ENCODE measurements at regions not wholly inside any gene's neighbourhood (a gene's known extent, or its start where the extent isn't known, plus 50 kb on each side); places are given as distances from the start of the nearest gene placed in this dataset.
"Not testable (repeated sequence)": the region's sequence is repeated elsewhere in the genome, so short reads cannot be mapped to it uniquely, and the experiment has no call there.

GRCh38 chr6:63465750-63466149, 106.5 kb upstream of the LOC128125822 start:
- in situ Hi-C loops (cut with HindIII; ENCODE audit: low pct_unique_long_range_greater_than_20kb, low sequenced_read_pairs), result no loop called here
- DNase-seq (ENCODE audit: low read depth, low spot score), result peak; percentile 59

DNA sequence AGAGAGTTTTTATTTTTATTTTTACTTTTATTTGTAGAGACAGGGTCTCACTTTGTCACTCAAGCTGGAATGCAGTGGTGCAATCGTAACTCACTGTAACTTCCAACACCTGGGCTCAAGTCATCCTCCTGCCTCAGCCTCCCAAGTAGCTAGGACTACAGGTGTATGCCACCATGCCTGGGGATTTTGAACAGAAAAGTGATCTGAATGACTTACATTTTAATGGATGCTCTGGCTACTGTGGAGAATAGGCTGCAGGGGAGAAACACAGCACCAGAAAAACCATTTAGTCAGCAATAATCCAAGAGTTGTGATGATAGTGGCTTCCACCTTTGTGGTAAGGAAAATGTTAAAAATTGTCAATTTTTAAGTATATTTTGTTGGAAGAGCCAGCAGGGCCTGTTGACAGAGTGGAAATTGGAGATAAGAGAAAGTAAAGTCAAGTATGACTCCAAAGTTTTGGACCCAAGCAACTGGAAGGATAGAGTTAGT, 106.0 kb upstream of the LOC128125822 start:
- DNase-seq (ENCODE audit: low read depth, low spot score), result no peak
- in situ Hi-C loops (cut with HindIII; ENCODE audit: low pct_unique_long_range_greater_than_20kb, low sequenced_read_pairs), result no loop called here

DNA sequence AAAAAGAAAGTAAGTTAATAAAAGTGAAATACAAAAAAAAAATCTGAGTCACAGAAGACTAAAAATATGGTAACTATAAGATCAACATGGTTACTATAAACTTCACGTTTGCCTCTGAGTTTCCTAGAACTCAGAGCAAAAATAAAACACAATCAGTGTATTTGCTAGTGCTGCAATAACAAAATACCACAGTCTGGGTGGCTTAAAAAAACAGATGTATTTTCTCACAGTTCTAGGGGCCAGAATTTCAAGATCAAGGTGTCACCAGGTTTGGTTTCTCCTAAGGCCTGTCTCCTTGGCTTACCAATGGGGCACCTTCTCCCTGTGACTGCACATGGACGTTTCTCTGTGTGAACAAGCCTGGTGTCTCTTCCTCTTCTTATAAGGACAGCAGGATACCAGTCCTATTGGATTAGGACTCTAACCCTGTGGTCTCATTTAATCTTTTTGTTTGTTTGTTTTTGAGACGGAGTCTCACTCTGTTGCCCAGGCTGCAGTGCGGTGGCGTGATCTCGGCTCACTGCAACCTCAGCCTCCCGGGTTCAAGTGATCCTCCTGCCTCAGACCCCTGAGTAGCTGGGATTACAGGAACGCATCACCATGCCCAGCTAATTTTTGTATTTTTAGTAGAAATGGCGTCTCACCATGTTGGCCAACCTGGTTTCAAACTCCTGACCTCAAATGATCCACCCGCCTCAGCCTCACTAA, 104.9 kb upstream of the LOC128125822 start:
- no peak for DNase-seq (ENCODE audit: low read depth, low spot score)
- in situ Hi-C loops (cut with HindIII; ENCODE audit: low pct_unique_long_range_greater_than_20kb, low sequenced_read_pairs), result no loop called here

- in situ Hi-C loops (cut with HindIII; ENCODE audit: low pct_unique_long_range_greater_than_20kb, low sequenced_read_pairs); DNase-seq (ENCODE audit: low read depth, low spot score): not testable (repeated sequence)
Measured at GRCh38 chr6:63471145-63471544, 101.1 kb upstream of the LOC128125822 start.

DNA sequence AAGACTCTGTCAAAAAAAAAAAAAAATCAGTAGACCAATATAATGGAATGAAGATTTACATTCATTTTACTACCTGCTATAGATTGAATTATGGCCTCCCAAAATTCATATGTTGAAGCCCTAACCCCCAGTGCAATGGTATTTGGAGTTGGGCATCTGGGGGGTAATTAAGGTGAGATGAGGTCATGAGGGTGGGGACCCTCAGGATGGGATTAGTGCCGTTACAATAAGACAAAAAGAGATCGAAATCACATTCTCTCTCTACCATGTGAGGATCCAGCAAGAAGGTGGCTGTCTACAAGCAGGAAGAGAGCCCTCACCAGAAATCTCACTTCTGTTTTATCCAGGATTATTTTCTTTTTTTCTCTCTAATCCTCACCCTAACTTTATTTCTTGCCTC, 100.6 kb upstream of the LOC128125822 start:
- in situ Hi-C loops (cut with HindIII; ENCODE audit: low pct_unique_long_range_greater_than_20kb, low sequenced_read_pairs), result no loop called here
- DNase-seq (ENCODE audit: low read depth, low spot score), result no peak

- in situ Hi-C loops (cut with HindIII; ENCODE audit: low pct_unique_long_range_greater_than_20kb, low sequenced_read_pairs), result no loop called here
Measured at GRCh38 chr6:63475707-63476106, 96.6 kb upstream of the LOC128125822 start.

GRCh38 chr6:63476302-63476701, 96.0 kb upstream of the LOC128125822 start:
- in situ Hi-C loops (cut with HindIII; ENCODE audit: low pct_unique_long_range_greater_than_20kb, low sequenced_read_pairs), result no loop called here
- peak; percentile 60 for DNase-seq (ENCODE audit: low read depth, low spot score)

More at GRCh38 chr6:63475707-63476106, 96.6 kb upstream of the LOC128125822 start:
- no peak for DNase-seq (ENCODE audit: low read depth, low spot score)

- no peak for DNase-seq (ENCODE audit: low read depth, low spot score)
- in situ Hi-C loops (cut with HindIII; ENCODE audit: low pct_unique_long_range_greater_than_20kb, low sequenced_read_pairs), result no loop called here
Measured at GRCh38 chr6:63477422-63478040, 94.7 kb upstream of the LOC128125822 start.

DNA sequence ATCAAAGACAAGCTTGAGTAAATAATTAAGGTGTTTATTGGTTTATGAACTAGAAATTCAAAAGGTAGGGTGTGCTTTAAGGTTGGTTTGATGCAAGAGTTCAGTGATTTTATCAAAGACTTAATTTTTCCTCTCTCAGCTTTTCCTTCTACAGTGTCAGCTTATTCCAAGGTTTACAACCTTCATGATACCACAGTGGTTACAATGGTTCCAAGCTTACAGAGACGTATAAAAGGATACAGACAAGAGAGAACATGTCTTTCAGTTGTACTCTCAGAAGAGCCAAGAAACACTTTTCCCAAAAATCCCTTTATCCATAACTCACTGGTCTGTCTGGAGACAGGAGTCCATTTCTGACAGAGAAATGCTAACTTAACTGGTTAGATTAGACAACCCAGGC, 93.5 kb upstream of the LOC128125822 start:
- in situ Hi-C loops (cut with HindIII; ENCODE audit: low pct_unique_long_range_greater_than_20kb, low sequenced_read_pairs), result no loop called here
- no peak for DNase-seq (ENCODE audit: low read depth, low spot score)

GRCh38 chr6:63486196-63486595, 86.1 kb upstream of the LOC128125822 start:
- in situ Hi-C loops (cut with HindIII; ENCODE audit: low pct_unique_long_range_greater_than_20kb, low sequenced_read_pairs), result no loop called here

GRCh38 chr6:63487103-63487813, 85.0 kb upstream of the LOC128125822 start:
- in situ Hi-C loops (cut with HindIII; ENCODE audit: low pct_unique_long_range_greater_than_20kb, low sequenced_read_pairs), result no loop called here
- DNase-seq (ENCODE audit: low read depth, low spot score), result no peak

More at GRCh38 chr6:63486196-63486595, 86.1 kb upstream of the LOC128125822 start:
- no peak for DNase-seq (ENCODE audit: low read depth, low spot score)

- DNase-seq (ENCODE audit: low read depth, low spot score), result no peak
- in situ Hi-C loops (cut with HindIII; ENCODE audit: low pct_unique_long_range_greater_than_20kb, low sequenced_read_pairs), result no loop called here
Measured at GRCh38 chr6:63491119-63491518, 81.2 kb upstream of the LOC128125822 start.

- DNase-seq (ENCODE audit: low read depth, low spot score), result peak; percentile 35
- in situ Hi-C loops (cut with HindIII; ENCODE audit: low pct_unique_long_range_greater_than_20kb, low sequenced_read_pairs), result no loop called here
Measured at GRCh38 chr6:63492476-63492875, 79.8 kb upstream of the LOC128125822 start.

GRCh38 chr6:63493557-63493956, 78.7 kb upstream of the LOC128125822 start:
- in situ Hi-C loops (cut with HindIII; ENCODE audit: low pct_unique_long_range_greater_than_20kb, low sequenced_read_pairs), result no loop called here
- DNase-seq (ENCODE audit: low read depth, low spot score), result no peak

GRCh38 chr6:63496361-63496804, 75.9 kb upstream of the LOC128125822 start:
- no peak for DNase-seq (ENCODE audit: low read depth, low spot score)

GRCh38 chr6:63502156-63502555, 70.1 kb upstream of the LOC128125822 start:
- in situ Hi-C loops (cut with HindIII; ENCODE audit: low pct_unique_long_range_greater_than_20kb, low sequenced_read_pairs), result no loop called here
- no peak for DNase-seq (ENCODE audit: low read depth, low spot score)

More at GRCh38 chr6:63496361-63496804, 75.9 kb upstream of the LOC128125822 start:
- in situ Hi-C loops (cut with HindIII; ENCODE audit: low pct_unique_long_range_greater_than_20kb, low sequenced_read_pairs), result no loop called here

GRCh38 chr6:63503199-63503598, 69.1 kb upstream of the LOC128125822 start:
- in situ Hi-C loops (cut with HindIII; ENCODE audit: low pct_unique_long_range_greater_than_20kb, low sequenced_read_pairs), result no loop called here
- DNase-seq (ENCODE audit: low read depth, low spot score), result no peak

- no peak for DNase-seq (ENCODE audit: low read depth, low spot score)
Measured at GRCh38 chr6:63504777-63505384, 67.4 kb upstream of the LOC128125822 start.

More at GRCh38 chr6:63504777-63505384, 67.4 kb upstream of the LOC128125822 start:
- in situ Hi-C loops (cut with HindIII; ENCODE audit: low pct_unique_long_range_greater_than_20kb, low sequenced_read_pairs), result no loop called here
